ENCODE measurements at regions not wholly inside any gene's neighbourhood (a gene's known extent, or its start where the extent isn't known, plus 50 kb on each side); places are given as distances from the start of the nearest gene placed in this dataset.
A peak's percentile ranks its signal among the peaks of the same experiment; 100 is the strongest.

GRCh38 chr3:171932153-171932611, 89.0 kb downstream of the TMEM212 start:
- Histone ChIP-seq H3K27me3 (no peaks in the 10 kb centered on the region), H3K4me2 (no peak overlapping the region), H3K27ac (no peak overlapping the region), H3K79me2 (ENCODE audit: low read depth) (no peaks in the 10 kb centered on the region), H3K4me3 (no peak overlapping the region), H3K36me3 (no peaks in the 10 kb centered on the region), H3K4me1 (no peaks in the 10 kb centered on the region), H2AFZ (replicated peaks) (peak overlapping the region; percentile 7), H3F3A (ENCODE audit: low read depth) (no peaks in the 10 kb centered on the region), H3K9me3 (ENCODE audit: low read depth) (no peaks in the 10 kb centered on the region), H4K20me1 (ENCODE audit: low read depth) (no peaks in the 10 kb centered on the region), H3K9ac (no peak overlapping the region)
- peaks cover 9% of the 10 kb centered on the region for H3K4me1 Mint-ChIP-seq
- H3K9me3 Mint-ChIP-seq = peaks cover 5% of the 10 kb centered on the region
- TF ChIP-seq, protein P1, sequence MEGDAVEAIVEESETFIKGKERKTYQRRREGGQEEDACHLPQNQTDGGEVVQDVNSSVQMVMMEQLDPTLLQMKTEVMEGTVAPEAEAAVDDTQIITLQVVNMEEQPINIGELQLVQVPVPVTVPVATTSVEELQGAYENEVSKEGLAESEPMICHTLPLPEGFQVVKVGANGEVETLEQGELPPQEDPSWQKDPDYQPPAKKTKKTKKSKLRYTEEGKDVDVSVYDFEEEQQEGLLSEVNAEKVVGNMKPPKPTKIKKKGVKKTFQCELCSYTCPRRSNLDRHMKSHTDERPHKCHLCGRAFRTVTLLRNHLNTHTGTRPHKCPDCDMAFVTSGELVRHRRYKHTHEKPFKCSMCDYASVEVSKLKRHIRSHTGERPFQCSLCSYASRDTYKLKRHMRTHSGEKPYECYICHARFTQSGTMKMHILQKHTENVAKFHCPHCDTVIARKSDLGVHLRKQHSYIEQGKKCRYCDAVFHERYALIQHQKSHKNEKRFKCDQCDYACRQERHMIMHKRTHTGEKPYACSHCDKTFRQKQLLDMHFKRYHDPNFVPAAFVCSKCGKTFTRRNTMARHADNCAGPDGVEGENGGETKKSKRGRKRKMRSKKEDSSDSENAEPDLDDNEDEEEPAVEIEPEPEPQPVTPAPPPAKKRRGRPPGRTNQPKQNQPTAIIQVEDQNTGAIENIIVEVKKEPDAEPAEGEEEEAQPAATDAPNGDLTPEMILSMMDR (IDR thresholded peaks at IDR 0.05) = no peak
- TF ChIP-seq EZH2phosphoT487 (IDR thresholded peaks at IDR 0.05) = no peak
- no peak for TF ChIP-seq EZH2 (IDR thresholded peaks at IDR 0.05)
- H3K36me3 Mint-ChIP-seq = no peaks in the 10 kb centered on the region
- no peak overlapping the region for H3K4me3 Mint-ChIP-seq
- H3K27me3 Mint-ChIP-seq (ENCODE audit: insufficient read depth, low read depth) = peaks cover 3% of the 10 kb centered on the region
- H3K27ac Mint-ChIP-seq = peak overlapping the region; percentile 36
- no peak for DNase-seq (ENCODE audit: low spot score)

DNA sequence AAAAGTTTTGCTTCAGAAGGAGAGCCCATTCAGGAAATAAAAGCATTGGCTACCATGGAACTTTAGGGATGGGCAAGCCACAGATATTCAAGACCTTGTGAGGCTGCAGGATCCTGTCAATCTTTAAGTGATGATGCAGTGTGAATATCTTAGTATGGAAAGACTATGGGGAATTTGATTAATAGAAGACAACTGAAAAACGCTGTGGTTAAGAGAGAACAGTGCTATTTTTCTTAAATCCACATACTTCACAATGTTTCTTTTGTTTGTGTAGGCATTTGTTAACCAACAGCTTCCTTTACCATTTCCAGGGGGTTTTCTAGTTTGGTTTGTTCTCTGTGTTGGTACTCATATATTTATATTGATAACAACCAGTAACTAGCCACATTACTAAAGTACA, 90.3 kb downstream of the TMEM212 start:
- H3K36me3 Mint-ChIP-seq = no peaks in the 10 kb centered on the region
- Histone ChIP-seq H3K79me2 (ENCODE audit: low read depth) (no peaks in the 10 kb centered on the region), H3K4me3 (no peak overlapping the region), H3K27ac (no peak overlapping the region), H3K36me3 (no peaks in the 10 kb centered on the region), H3K9me3 (ENCODE audit: low read depth) (no peaks in the 10 kb centered on the region), H3K27me3 (no peaks in the 10 kb centered on the region), H2AFZ (replicated peaks) (no peak overlapping the region), H3K9ac (no peak overlapping the region), H4K20me1 (ENCODE audit: low read depth) (no peaks in the 10 kb centered on the region), H3F3A (ENCODE audit: low read depth) (no peaks in the 10 kb centered on the region), H3K4me1 (no peaks in the 10 kb centered on the region), H3K4me2 (no peak overlapping the region)
- peaks cover 3% of the 10 kb centered on the region for H3K27me3 Mint-ChIP-seq (ENCODE audit: insufficient read depth, low read depth)
- DNase-seq (ENCODE audit: low spot score) = no peak
- TF ChIP-seq, protein P1 (IDR thresholded peaks at IDR 0.05) = no peak
- no peak for TF ChIP-seq EZH2phosphoT487 (IDR thresholded peaks at IDR 0.05)
- no peak for TF ChIP-seq EZH2 (IDR thresholded peaks at IDR 0.05)
- H3K4me1 Mint-ChIP-seq = peaks cover 13% of the 10 kb centered on the region
- no peak overlapping the region for H3K4me3 Mint-ChIP-seq
- peaks cover 3% of the 10 kb centered on the region for H3K9me3 Mint-ChIP-seq
- no peak overlapping the region for H3K27ac Mint-ChIP-seq

- peak overlapping the region; percentile 51 for H2AFZ ChIP-seq (replicated peaks)
- H3K9me3 ChIP-seq (ENCODE audit: low read depth) = no peaks in the 10 kb centered on the region
- H3K27ac ChIP-seq = no peak overlapping the region
- H3K4me1 Mint-ChIP-seq = peaks cover 29% of the 10 kb centered on the region
- no peak overlapping the region for H3K9ac ChIP-seq
- H3K4me1 ChIP-seq = no peaks in the 10 kb centered on the region
- H3K79me2 ChIP-seq (ENCODE audit: low read depth) = no peaks in the 10 kb centered on the region
- H4K20me1 ChIP-seq (ENCODE audit: low read depth) = no peaks in the 10 kb centered on the region
- no peak overlapping the region for H3K4me3 ChIP-seq
- H3K36me3 ChIP-seq = no peaks in the 10 kb centered on the region
- no peak overlapping the region for H3K27ac Mint-ChIP-seq
- no peak for DNase-seq (ENCODE audit: low spot score)
- H3K27me3 ChIP-seq = no peaks in the 10 kb centered on the region
- no peak overlapping the region for H3K4me2 ChIP-seq
- H3K27me3 Mint-ChIP-seq (ENCODE audit: insufficient read depth, low read depth) = peaks cover 3% of the 10 kb centered on the region
- no peaks in the 10 kb centered on the region for H3F3A ChIP-seq (ENCODE audit: low read depth)
- no peak overlapping the region for H3K4me3 Mint-ChIP-seq
- TF ChIP-seq EZH2 (IDR thresholded peaks at IDR 0.05) (no peak), EZH2phosphoT487 (IDR thresholded peaks at IDR 0.05) (no peak)
- TF ChIP-seq, protein P1 (IDR thresholded peaks at IDR 0.05) = no peak
- H3K36me3 Mint-ChIP-seq = no peaks in the 10 kb centered on the region
- H3K9me3 Mint-ChIP-seq = peaks cover 3% of the 10 kb centered on the region
Measured at GRCh38 chr3:171935261-171936123, 92.3 kb downstream of the TMEM212 start.
